HG03066 (cell line): ENCODE measurements at regions not wholly inside any gene's neighbourhood (a gene's known extent, or its start where the extent isn't known, plus 50 kb on each side); places are given as distances from the start of the nearest gene placed in this dataset.

Source experiments
- ATAC-seq: cut with Tn5 transposase; IDR thresholded peaks from one replicate; pipeline ENCODE4 v1.9.1; 2021; ENCODE audit warnings: low read depth; ENCODE audit not compliant: unreplicated experiment

GRCh38 chr6:9504191-9504590 is 910.7 kb downstream of the TFAP2A start:
- ATAC-seq, result no peak

- no peak for ATAC-seq
These were observed 911.6 kb downstream of the TFAP2A start for GRCh38 chr6:9503111-9503761.

- ATAC-seq, result no peak
These were observed 915.2 kb downstream of the TFAP2A start for GRCh38 chr6:9499709-9500108.

- no peak for ATAC-seq
These were observed 918.0 kb downstream of the TFAP2A start for GRCh38 chr6:9496837-9497236.

- no peak for ATAC-seq
These were observed 920.0 kb downstream of the TFAP2A start for GRCh38 chr6:9494864-9495263.

- no peak for ATAC-seq
These were observed 922.1 kb downstream of the TFAP2A start for GRCh38 chr6:9492790-9493189.

- ATAC-seq, result no peak
These were observed 927.7 kb downstream of the TFAP2A start for GRCh38 chr6:9487128-9487527.

GRCh38 chr6:9485992-9486391 is 928.9 kb downstream of the TFAP2A start:
- ATAC-seq, result no peak

GRCh38 chr6:9484686-9485085 is 930.2 kb downstream of the TFAP2A start:
- ATAC-seq, result no peak

GRCh38 chr6:9484091-9484490 is 930.8 kb downstream of the TFAP2A start:
- ATAC-seq, result no peak

GRCh38 chr6:9482030-9482738 is 932.7 kb downstream of the TFAP2A start:
- no peak for ATAC-seq

- no peak for ATAC-seq
These were observed 933.4 kb downstream of the TFAP2A start for GRCh38 chr6:9481292-9482029.

GRCh38 chr6:9468277-9468676 is 946.6 kb downstream of the TFAP2A start:
- no peak for ATAC-seq

GRCh38 chr6:9467741-9468140 is 947.1 kb downstream of the TFAP2A start:
- no peak for ATAC-seq

GRCh38 chr6:9464583-9464982 is 950.3 kb downstream of the TFAP2A start:
- ATAC-seq, result no peak

- no peak for ATAC-seq
These were observed 951.6 kb downstream of the TFAP2A start for GRCh38 chr6:9463311-9463710.

GRCh38 chr6:9461188-9461587 is 953.7 kb downstream of the TFAP2A start:
- ATAC-seq, result no peak

GRCh38 chr6:9458424-9458823 is 956.5 kb downstream of the TFAP2A start:
- no peak for ATAC-seq

GRCh38 chr6:9455864-9456658 is 958.8 kb downstream of the TFAP2A start:
- no peak for ATAC-seq

- no peak for ATAC-seq
These were observed 975.1 kb downstream of the TFAP2A start for GRCh38 chr6:9439621-9440330.
